OCI-LY3 (cell line): ENCODE measurements at regions not wholly inside any gene's neighbourhood (a gene's known extent, or its start where the extent isn't known, plus 50 kb on each side); places are given as distances from the start of the nearest gene placed in this dataset.

Experiments used
- EZH2phosphoT487 ChIP-seq: fragments of 200-600 bp; shearing (Covaris generic); IDR thresholded peaks from 2 replicates; pipeline ENCODE4 v1.6.1; 2018; ENCODE audit warnings: antibody characterized with exemption, mixed run types, low read depth
- TF ChIP-seq, protein P1 (sequence below): fragments of 200-600, 300-600 bp; sonication (generic); IDR thresholded peaks from 2 replicates; pipeline ENCODE4 v1.5.1; 2014; ENCODE audit warnings: antibody characterized with exemption, low read length, low read depth

DNA sequence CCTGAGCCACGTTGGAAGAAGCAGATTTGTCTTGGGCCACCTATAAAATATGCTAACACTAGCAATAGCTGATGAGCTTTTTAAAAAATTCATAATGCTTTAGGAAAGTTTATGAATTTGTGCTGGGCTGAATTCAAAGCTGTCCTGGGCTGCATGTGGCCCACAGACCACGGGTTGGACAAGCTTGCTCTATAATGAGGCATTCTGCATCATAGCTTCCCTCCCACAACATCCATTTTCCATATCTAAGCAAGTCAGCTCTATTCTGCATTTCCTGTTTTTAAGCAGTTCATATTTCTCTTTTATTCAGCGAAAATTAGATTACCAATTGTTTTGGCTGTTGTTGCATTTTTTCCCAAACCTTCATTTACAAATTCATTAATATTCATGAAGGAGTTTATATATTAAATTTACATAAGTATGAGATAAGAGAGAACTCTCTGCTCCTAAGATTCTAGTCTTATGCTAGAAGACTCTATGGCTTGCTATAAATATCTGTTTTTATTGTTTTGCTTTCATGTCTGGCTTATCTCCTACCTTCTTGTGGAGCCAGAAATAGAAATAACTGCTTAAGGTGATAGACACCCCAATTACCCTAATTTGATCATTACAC lies 114.5 kb upstream of the HNRNPA3 start:
- TF ChIP-seq, protein P1, sequence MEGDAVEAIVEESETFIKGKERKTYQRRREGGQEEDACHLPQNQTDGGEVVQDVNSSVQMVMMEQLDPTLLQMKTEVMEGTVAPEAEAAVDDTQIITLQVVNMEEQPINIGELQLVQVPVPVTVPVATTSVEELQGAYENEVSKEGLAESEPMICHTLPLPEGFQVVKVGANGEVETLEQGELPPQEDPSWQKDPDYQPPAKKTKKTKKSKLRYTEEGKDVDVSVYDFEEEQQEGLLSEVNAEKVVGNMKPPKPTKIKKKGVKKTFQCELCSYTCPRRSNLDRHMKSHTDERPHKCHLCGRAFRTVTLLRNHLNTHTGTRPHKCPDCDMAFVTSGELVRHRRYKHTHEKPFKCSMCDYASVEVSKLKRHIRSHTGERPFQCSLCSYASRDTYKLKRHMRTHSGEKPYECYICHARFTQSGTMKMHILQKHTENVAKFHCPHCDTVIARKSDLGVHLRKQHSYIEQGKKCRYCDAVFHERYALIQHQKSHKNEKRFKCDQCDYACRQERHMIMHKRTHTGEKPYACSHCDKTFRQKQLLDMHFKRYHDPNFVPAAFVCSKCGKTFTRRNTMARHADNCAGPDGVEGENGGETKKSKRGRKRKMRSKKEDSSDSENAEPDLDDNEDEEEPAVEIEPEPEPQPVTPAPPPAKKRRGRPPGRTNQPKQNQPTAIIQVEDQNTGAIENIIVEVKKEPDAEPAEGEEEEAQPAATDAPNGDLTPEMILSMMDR = no peak
- TF ChIP-seq EZH2phosphoT487 = no peak
